CD4-positive, alpha-beta T cell treated with Interleukin-2 at 100 ng/mL for 4 hours (primary cell): ENCODE measurements at regions not wholly inside any gene's neighbourhood (a gene's known extent, or its start where the extent isn't known, plus 50 kb on each side); places are given as distances from the start of the nearest gene placed in this dataset.
"Not testable (repeated sequence)": the region's sequence is repeated elsewhere in the genome, so short reads cannot be mapped to it uniquely, and the experiment has no call there.

Experiments used
- DNase-seq: peaks from one replicate; pipeline ENCODE4 v3.0.0-alpha.2; 2020; ENCODE audit warnings: low spot score

- no peak for DNase-seq
Measured at GRCh38 chr14:39666386-39666785, 234.2 kb upstream of the FBXO33 start.

DNA sequence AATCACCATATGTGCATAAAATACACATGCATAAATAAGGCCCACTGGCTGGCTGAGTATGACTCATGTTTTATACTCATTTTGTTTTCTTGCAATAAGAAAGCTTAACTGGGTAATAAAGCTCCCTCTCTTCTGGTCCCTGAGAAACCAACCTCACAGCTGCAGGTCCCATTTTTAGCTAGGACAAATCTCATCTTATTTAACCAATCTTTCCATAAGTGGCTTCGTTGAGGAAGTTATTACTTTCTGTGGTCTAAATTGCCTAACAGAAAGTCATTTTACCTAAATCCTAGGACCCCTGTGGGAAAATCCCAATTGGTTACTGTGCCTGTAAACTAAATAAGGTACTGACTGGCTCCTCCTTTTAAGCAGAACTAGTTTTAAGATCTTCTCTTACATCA, 232.8 kb upstream of the FBXO33 start:
- DNase-seq = no peak

GRCh38 chr14:39664646-39665045, 232.4 kb upstream of the FBXO33 start:
- no peak for DNase-seq

DNA sequence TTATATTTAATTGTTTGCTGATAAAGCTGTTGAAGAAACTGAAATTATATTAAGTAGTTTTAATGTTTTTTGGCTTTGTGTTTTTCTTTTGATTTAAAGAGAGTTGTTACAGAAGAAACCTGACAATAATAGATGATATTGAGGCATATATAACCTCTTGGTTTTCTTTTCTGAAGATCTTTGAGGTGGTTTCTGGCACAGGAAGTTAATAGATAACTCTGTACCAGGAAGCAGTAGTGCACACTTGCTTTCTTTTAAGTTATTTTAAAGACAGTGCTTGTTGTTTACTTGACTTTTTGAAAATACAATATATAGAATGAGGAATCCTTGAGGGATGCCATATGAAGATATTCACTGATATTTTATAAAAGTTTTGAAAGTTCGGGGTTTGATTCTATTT, 209.0 kb upstream of the FBXO33 start:
- DNase-seq = peak; percentile 11

DNA sequence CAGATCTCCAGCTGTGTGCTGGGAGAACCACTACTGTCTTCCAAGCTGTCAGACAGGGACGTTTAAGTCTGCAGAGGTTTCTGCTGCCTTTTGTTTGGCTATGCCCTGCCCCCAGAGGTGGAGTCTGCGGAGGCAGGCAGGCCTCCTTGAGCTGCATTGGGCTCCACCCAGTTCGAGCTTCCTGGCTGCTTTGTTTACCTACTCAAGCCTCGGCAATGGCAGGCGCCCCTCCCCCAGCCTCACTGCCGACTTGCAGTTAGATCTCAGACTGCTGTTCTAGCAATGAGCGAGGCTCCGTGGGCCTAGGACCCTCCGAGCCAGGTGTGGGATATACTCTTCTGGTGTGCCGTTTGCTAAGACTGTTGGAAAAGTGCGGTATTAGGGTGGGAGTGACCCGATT, 206.8 kb upstream of the FBXO33 start:
- not testable (repeated sequence) for DNase-seq

DNA sequence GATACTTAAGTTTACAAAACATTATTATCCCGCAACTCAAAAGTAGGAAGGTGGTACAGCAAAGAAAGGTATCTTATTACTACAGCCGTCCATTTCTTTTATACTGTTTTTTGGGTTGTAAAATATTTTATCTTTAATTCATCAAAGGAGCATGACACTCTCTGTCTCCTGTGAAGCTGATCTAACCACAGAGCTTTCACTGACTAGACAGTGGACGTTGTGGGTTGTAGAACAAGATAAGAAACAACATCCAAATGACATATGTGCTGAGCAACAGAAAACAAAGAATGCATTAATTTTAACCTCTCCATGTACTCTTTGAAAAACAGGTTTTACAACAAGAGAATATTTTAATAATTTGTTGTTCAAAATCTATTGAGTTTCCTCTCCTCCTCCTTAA, 195.9 kb upstream of the FBXO33 start:
- DNase-seq = peak; percentile 4

- DNase-seq = no peak
Measured at GRCh38 chr14:39626589-39627576, 194.7 kb upstream of the FBXO33 start.

- DNase-seq = no peak
Measured at GRCh38 chr14:39621678-39622077, 189.4 kb upstream of the FBXO33 start.

DNA sequence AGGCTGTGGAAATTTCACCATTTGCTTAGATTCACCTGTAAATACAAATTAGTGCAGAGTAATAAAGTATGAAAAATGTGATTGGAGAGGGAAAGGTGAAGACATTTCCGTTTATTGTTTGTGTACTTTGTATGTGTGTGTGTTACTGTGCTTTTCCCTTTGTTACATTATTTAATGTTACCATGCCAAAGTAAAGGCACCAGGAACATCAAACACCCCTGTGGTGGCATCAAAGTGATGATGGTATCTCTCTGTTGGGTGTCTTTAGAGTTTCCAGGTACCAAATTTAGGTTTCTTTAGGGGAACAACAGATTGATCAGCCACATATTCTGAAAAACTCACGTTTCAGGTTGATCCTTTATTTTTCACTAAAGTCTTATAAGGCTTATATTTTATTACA, 189.0 kb upstream of the FBXO33 start:
- DNase-seq = peak; percentile 6

- no peak for DNase-seq
Measured at GRCh38 chr14:39617537-39617936, 185.3 kb upstream of the FBXO33 start.

DNA sequence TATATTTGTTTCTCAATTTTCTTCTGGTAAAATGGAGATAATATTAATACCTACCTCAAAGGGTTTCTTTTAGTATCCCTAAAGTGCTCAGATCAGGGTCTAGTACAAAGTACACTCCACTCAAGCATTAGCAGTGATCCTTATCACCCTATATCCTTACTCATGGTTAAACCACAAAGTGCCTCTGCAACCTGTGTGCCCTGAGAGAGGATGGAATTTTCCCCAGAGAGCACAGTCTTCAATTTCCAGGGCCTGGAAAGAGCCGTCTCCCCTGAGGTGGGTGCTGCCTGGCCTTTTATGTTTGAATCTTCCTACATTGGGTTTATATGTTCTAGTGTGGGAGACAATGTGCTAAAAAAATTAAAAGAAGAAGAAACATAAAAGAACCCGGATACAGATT, 183.1 kb upstream of the FBXO33 start:
- DNase-seq = no peak

- no peak for DNase-seq
Measured at GRCh38 chr14:39614297-39614923, 182.2 kb upstream of the FBXO33 start.

- DNase-seq = no peak
Measured at GRCh38 chr14:39609119-39609518, 176.9 kb upstream of the FBXO33 start.

GRCh38 chr14:39607978-39608377, 175.7 kb upstream of the FBXO33 start:
- DNase-seq = no peak

DNA sequence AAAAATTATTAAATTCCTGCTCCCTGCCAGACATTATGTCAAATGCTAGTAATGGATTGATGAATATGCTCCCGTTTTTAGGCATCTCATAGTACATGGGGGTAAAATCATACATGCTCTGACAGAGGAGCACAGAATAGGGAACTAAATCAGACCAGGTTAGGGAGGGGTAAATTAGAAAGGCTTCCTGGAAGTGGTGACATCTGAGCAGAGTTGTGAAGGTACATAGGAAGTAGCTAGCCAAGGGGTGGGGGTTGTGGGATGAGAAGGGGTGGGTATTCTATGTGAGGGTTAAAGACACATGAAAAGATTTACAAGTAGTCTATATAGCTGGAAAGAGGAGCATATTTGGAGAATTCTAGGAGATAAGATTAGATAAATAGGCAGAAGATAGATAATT, 171.7 kb upstream of the FBXO33 start:
- peak; percentile 4 for DNase-seq

GRCh38 chr14:39593377-39593776, 161.1 kb upstream of the FBXO33 start:
- DNase-seq = no peak

DNA sequence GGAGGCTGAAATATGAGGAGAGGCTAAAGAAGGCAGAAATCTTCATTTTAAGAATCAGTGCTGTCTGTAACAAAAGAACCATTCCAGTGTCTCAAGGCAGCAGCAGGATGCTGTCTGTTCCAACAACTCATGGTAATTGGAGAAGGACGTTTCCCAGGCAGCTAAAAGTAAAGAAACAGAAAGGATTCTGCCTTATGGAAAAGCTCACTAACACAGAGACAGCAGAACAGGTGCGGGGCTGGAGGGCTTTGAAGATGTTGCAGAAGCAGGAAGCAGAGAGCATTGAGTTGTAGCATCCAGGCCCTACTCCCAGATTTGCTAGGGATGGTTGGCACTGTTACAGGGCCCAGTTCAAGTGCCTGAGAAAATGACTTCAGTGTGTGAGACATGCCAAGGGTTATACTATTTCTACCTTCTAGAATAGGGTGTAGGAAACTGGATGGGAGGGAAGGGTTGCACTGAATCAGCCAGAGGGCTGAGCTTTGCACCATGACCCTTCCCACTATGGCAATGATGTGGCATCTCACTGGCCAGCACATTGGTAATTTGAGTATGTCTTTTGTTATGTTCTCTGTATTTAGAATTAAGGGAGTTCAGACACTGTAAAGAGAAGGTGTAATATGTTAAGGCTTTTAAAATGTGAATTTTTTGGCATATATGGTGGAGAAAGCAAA, 160.0 kb upstream of the FBXO33 start:
- no peak for DNase-seq

DNA sequence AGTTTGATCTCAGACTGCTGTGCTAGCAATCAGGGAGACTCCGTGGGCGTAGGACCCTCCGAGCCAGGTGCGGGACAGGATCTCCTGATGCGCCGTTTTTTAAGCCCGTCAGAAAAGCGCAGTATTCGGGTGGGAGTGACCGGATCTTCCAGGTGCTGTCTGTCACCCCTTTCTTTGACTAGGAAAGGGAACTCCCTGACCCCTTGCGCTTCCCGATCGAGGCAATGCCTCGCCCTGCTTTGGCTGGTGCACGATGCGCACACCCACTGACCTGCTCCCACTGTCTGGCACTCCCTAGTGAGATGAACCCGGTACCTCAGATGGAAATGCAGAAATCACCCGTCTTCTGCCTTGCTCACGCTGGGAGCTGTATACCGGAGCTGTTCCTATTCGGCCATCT, 157.6 kb upstream of the FBXO33 start:
- DNase-seq = not testable (repeated sequence)

GRCh38 chr14:39582028-39582654, 149.9 kb upstream of the FBXO33 start:
- no peak for DNase-seq

- peak; percentile 2 for DNase-seq
Measured at GRCh38 chr14:39581474-39581873, 149.2 kb upstream of the FBXO33 start.

- no peak for DNase-seq
Measured at GRCh38 chr14:39580696-39581095, 148.5 kb upstream of the FBXO33 start.

- no peak for DNase-seq
Measured at GRCh38 chr14:39576736-39577135, 144.5 kb upstream of the FBXO33 start.
